ENCODE measurements at regions not wholly inside any gene's neighbourhood (a gene's known extent, or its start where the extent isn't known, plus 50 kb on each side); places are given as distances from the start of the nearest gene placed in this dataset.

DNA sequence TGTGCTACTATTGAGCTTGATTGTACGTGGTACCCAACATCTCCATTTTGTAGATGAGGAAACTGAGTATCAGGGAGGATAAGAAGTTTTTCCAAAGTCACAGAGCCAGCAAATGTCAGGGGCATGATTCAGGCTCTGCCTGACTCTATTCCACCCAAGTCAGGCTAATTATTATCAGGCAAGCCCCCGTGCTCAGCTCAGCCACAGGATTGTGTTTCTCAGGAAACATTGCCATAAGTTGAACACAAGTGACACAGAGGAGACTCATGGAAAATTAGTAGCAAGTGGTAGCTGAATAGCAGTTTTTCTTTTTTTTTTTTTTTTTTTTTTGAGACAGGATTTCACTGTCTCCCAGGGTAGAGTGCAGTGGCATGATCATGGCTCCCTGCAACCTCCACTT is 260.5 kb downstream of the C1D start:
- Histone ChIP-seq H3K9ac (ENCODE audit: insufficient read depth, low read length, poor library complexity, severe bottlenecking) (no peak overlapping the region), H3K4me3 (replicated peaks in 1 of 3; ENCODE audit: low read depth in 2 of 3, low read length in 3 of 3) (no peak overlapping the region), H4K20me1 (ENCODE audit: insufficient read depth, low read length) (no peaks in the 10 kb centered on the region), H3K79me2 (ENCODE audit: insufficient read depth, low read length) (no peaks in the 10 kb centered on the region), H3K36me3 (replicated peaks in 1 of 2; ENCODE audit: control insufficient read depth in 1 of 2, insufficient read depth in 2 of 2, low read length in 2 of 2) (no peaks in the 10 kb centered on the region), H3K27ac (ENCODE audit: low read depth in 1 of 2, low read length in 2 of 2) (no peak overlapping the region), H3K9me3 (replicated peaks in 1 of 2; ENCODE audit: control insufficient read depth in 1 of 2, insufficient read depth in 1 of 2, low read length in 2 of 2) (peaks cover 0 to 4% of the 10 kb centered on the region in 2 donors), H3K27me3 (ENCODE audit: control insufficient read depth in 2 of 2, insufficient read depth in 2 of 2, low read length in 2 of 2) (no peaks in the 10 kb centered on the region), H3K4me2 (replicated peaks; ENCODE audit: extremely low read depth, low read length, poor library complexity, severe bottlenecking) (no peak overlapping the region), H3K4me1 (ENCODE audit: control insufficient read depth in 1 of 2, insufficient read depth in 2 of 2, low read length in 2 of 2) (no peaks in the 10 kb centered on the region), H2AFZ (ENCODE audit: insufficient read depth, low read depth, low read length, poor library complexity, severe bottlenecking) (no peak overlapping the region)
- Mint-ChIP-seq H3K27me3 (ENCODE audit: low read depth in 3 of 3) (peaks cover 0 to 3% (median 1%) of the 10 kb centered on the region in 3 donors), H3K4me1 (no peaks in the 10 kb centered on the region), H3K4me3 (no peak overlapping the region), H3K9me3 (peaks cover 0 to 9% (median 5%) of the 10 kb centered on the region in 7 donors), H3K27ac (no peak overlapping the region), H3K36me3 (no peaks in the 10 kb centered on the region)
- TF ChIP-seq, protein P1, sequence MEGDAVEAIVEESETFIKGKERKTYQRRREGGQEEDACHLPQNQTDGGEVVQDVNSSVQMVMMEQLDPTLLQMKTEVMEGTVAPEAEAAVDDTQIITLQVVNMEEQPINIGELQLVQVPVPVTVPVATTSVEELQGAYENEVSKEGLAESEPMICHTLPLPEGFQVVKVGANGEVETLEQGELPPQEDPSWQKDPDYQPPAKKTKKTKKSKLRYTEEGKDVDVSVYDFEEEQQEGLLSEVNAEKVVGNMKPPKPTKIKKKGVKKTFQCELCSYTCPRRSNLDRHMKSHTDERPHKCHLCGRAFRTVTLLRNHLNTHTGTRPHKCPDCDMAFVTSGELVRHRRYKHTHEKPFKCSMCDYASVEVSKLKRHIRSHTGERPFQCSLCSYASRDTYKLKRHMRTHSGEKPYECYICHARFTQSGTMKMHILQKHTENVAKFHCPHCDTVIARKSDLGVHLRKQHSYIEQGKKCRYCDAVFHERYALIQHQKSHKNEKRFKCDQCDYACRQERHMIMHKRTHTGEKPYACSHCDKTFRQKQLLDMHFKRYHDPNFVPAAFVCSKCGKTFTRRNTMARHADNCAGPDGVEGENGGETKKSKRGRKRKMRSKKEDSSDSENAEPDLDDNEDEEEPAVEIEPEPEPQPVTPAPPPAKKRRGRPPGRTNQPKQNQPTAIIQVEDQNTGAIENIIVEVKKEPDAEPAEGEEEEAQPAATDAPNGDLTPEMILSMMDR (IDR thresholded peaks at IDR 0.05): no peak
- intact Hi-C loops (cut with micrococcal nuclease): no loop called here
- no CpG with 5 or more reads among the region's 2 CpGs for WGBS (ENCODE audit: insufficient coverage)
- no peak for DNase-seq

GRCh38 chr2:67802824-67803223 is 260.0 kb downstream of the C1D start:
- no peaks in the 10 kb centered on the region for H3K36me3 ChIP-seq (replicated peaks in 1 of 2; ENCODE audit: control insufficient read depth in 1 of 2, insufficient read depth in 2 of 2, low read length in 2 of 2)
- H3K4me3 ChIP-seq (replicated peaks in 1 of 3; ENCODE audit: low read depth in 2 of 3, low read length in 3 of 3): no peak overlapping the region
- no peaks in the 10 kb centered on the region for H3K36me3 Mint-ChIP-seq
- intact Hi-C loops (cut with micrococcal nuclease): no loop called here
- no peaks in the 10 kb centered on the region for H3K4me1 ChIP-seq (ENCODE audit: control insufficient read depth in 1 of 2, insufficient read depth in 2 of 2, low read length in 2 of 2)
- H2AFZ ChIP-seq (ENCODE audit: insufficient read depth, low read depth, low read length, poor library complexity, severe bottlenecking): no peak overlapping the region
- H3K9ac ChIP-seq (ENCODE audit: insufficient read depth, low read length, poor library complexity, severe bottlenecking): no peak overlapping the region
- H3K4me1 Mint-ChIP-seq: no peaks in the 10 kb centered on the region
- H4K20me1 ChIP-seq (ENCODE audit: insufficient read depth, low read length): no peaks in the 10 kb centered on the region
- H3K4me3 Mint-ChIP-seq: no peak overlapping the region
- H3K4me2 ChIP-seq (replicated peaks; ENCODE audit: extremely low read depth, low read length, poor library complexity, severe bottlenecking): no peak overlapping the region
- H3K27me3 ChIP-seq (ENCODE audit: control insufficient read depth in 2 of 2, insufficient read depth in 2 of 2, low read length in 2 of 2): no peaks in the 10 kb centered on the region
- H3K79me2 ChIP-seq (ENCODE audit: insufficient read depth, low read length): no peaks in the 10 kb centered on the region
- H3K9me3 Mint-ChIP-seq: peaks cover 0 to 13% (median 9%) of the 10 kb centered on the region in 7 donors
- H3K27me3 Mint-ChIP-seq (ENCODE audit: low read depth in 3 of 3): peaks cover 0 to 2% (median 1%) of the 10 kb centered on the region in 3 donors
- WGBS (ENCODE audit: insufficient coverage): 94% methylated on average over 2 of the region's 2 CpGs
- DNase-seq: no peak
- no peak overlapping the region for H3K27ac ChIP-seq (ENCODE audit: low read depth in 1 of 2, low read length in 2 of 2)
- H3K27ac Mint-ChIP-seq: no peak overlapping the region
- H3K9me3 ChIP-seq (replicated peaks in 1 of 2; ENCODE audit: control insufficient read depth in 1 of 2, insufficient read depth in 1 of 2, low read length in 2 of 2): peaks cover 0 to 10% of the 10 kb centered on the region in 2 donors
- TF ChIP-seq, protein P1 (IDR thresholded peaks at IDR 0.05): no peak
